Mucosa of descending colon (tissue), 3 donors: ENCODE measurements at regions not wholly inside any gene's neighbourhood (a gene's known extent, or its start where the extent isn't known, plus 50 kb on each side); places are given as distances from the start of the nearest gene placed in this dataset.

Experiments used
- ATAC-seq: fragments of 200-7000 bp; cut with Tn5 transposase; one replicate; pipeline ENCODE4 v1.9.1; 2020; ENCODE audit warnings: mild to moderate bottlenecking, moderate library complexity
- DNase-seq, 3 donors: peaks; one replicate each; pipeline ENCODE4 v3.0.0-alpha.2; 2020
- H3K36me3 ChIP-seq: fragments of 200-600 bp; one replicate; pipeline ENCODE4 v1.8.0; 2021; ENCODE audit warnings: low read depth, mild to moderate bottlenecking
- H3K4me1 ChIP-seq: fragments of 200-600 bp; one replicate; pipeline ENCODE4 v1.8.0; 2021; ENCODE audit warnings: low read depth, mild to moderate bottlenecking
- H3K4me3 ChIP-seq: fragments of 200-600 bp; one replicate; pipeline ENCODE4 v1.8.0; 2021; ENCODE audit warnings: mild to moderate bottlenecking
- H3K9me3 ChIP-seq: fragments of 200-600 bp; one replicate; pipeline ENCODE4 v1.8.0; 2021; ENCODE audit warnings: mild to moderate bottlenecking
- intact Hi-C, 2 donors: fragments of 100-400 bp; cut with DNase I in 1 of 2; cut with micrococcal nuclease in 1 of 2; formaldehyde crosslinking; loops; one replicate each; pipeline versions ENCODE4 v1.11.0 to v1.11.1; 2022; cut with DNase I, micrococcal nuclease
- TF ChIP-seq, protein P1 (sequence below): fragments of 200-600 bp; IDR thresholded peaks from one replicate; pipeline ENCODE4 v1.8.0; 2022; ENCODE audit warnings: antibody characterized with exemption, mild to moderate bottlenecking
- donor health status: DM: no; HTN: no; CAD: no; lungs with moderate emphysema.
- donor health status: DM: no; HTN: no; CAD: no.
- donor health status: DM: no; HTN: yes; CAD: no.

DNA sequence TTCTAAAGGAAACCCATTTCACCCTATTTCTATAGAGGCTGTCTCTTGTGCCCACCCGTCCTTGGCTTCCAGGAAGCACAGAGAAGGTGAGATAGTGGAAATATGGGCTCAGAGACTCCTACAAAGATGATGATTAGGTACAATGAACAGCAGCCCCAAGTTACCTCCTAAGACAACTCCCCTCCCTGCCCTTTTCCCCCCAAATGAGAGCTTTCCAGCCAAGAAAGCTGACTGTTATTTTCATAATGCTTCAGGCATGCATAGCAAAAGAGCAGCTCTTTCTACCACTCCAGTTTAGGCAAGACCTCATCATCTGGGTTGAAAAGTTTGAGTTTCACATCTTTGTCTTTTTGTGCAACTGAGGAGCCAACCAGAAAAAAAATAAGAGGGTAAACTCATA, 248.8 kb upstream of the ADAMTS9 start:
- DNase-seq (no peak), ATAC-seq (no peak)
- H3K4me3 ChIP-seq, result no peak overlapping the region
- H3K36me3 ChIP-seq, result no peaks in the 10 kb centered on the region
- H3K4me1 ChIP-seq, result no peaks in the 10 kb centered on the region
- H3K9me3 ChIP-seq, result peaks cover 12% of the 10 kb centered on the region
- intact Hi-C loops, result no loop called here
- TF ChIP-seq, protein P1, sequence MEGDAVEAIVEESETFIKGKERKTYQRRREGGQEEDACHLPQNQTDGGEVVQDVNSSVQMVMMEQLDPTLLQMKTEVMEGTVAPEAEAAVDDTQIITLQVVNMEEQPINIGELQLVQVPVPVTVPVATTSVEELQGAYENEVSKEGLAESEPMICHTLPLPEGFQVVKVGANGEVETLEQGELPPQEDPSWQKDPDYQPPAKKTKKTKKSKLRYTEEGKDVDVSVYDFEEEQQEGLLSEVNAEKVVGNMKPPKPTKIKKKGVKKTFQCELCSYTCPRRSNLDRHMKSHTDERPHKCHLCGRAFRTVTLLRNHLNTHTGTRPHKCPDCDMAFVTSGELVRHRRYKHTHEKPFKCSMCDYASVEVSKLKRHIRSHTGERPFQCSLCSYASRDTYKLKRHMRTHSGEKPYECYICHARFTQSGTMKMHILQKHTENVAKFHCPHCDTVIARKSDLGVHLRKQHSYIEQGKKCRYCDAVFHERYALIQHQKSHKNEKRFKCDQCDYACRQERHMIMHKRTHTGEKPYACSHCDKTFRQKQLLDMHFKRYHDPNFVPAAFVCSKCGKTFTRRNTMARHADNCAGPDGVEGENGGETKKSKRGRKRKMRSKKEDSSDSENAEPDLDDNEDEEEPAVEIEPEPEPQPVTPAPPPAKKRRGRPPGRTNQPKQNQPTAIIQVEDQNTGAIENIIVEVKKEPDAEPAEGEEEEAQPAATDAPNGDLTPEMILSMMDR, result no peak

DNA sequence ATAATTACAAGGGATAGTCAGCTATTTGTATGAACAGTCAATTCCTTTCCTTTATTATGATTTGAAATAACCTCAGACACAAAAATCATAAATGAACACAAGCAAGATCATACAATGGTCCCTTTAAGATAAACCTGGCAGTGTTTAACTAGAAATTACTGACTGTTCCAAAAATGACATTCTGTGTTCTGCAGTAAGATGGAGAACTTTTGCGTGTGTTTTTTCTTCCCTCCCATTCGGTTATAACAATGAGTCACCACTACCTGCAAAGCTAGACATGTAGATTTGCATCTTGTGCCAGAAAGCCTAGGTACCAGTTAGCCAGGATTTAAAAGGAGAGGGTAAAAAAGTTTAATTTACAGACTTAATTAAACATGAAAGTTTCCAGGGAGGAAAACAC, 248.2 kb upstream of the ADAMTS9 start:
- ATAC-seq (no peak), DNase-seq (no peak)
- peaks cover 12% of the 10 kb centered on the region for H3K9me3 ChIP-seq
- H3K4me3 ChIP-seq, result no peak overlapping the region
- intact Hi-C loops, result no loop called here
- TF ChIP-seq, protein P1, result no peak
- no peaks in the 10 kb centered on the region for H3K4me1 ChIP-seq
- no peaks in the 10 kb centered on the region for H3K36me3 ChIP-seq

DNA sequence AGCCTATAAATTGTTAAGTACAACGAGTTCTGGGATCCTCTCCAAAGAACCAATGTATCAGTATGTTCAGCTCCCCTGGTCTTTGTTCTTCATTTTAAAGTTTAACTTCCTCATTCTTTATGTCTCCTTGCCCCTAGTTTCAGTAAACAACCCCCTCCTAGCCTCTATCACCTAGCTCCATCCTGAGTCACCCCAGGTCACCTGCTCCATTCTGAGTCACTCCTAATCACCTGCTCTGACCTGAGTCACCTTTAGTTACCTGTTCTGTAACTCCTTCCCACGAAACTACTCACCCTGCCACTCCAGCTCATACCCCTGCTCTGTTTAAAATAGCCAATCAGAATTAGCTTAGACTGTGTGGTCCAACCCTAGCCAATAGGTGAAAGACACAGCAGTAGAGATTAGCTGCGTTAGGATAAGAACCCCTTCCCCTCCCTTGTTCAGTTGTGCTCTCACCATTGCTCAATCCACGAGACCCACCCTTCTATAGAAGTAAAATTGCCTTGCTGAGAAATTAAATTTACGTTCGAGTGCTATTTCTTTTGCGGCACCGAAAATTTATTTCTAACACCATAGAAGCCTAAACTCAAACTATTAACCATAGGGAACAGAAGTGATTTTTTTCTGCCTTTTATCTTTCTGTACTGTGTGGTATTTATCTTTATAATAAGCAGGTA, 245.0 kb upstream of the ADAMTS9 start:
- Histone ChIP-seq H3K36me3 (no peaks in the 10 kb centered on the region), H3K4me3 (no peak overlapping the region), H3K4me1 (no peaks in the 10 kb centered on the region), H3K9me3 (peaks cover 12% of the 10 kb centered on the region)
- no peak for DNase-seq
- ATAC-seq, result peak; percentile 50
- TF ChIP-seq, protein P1, result no peak
- intact Hi-C loops, result no loop called here

DNA sequence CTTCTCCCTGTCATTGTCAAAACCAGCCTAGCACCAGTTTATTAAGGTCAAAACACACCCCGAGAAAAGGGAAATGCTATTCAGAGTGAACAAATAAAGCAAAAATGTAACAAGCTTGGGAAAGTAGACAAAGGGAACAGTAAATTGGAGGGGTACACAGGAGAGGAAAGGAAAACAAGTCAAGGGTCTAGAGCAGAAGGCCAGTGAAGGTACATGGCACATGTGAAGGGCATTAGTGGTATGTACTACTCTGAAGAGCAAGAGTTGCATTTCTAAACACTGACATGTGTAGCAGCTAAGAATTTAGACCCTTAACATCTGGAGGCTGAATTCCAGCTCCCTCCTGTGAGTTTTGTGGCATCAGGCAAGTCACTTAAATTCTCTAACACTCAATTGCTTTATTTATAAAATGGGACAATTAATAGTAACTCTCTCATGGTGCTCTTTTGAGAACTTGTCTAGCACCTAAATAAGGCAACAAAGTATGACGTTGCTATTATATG, 244.3 kb upstream of the ADAMTS9 start:
- peaks cover 12% of the 10 kb centered on the region for H3K9me3 ChIP-seq
- no peak overlapping the region for H3K4me3 ChIP-seq
- TF ChIP-seq, protein P1, result no peak
- no peaks in the 10 kb centered on the region for H3K4me1 ChIP-seq
- DNase-seq (no peak), ATAC-seq (no peak)
- H3K36me3 ChIP-seq, result no peaks in the 10 kb centered on the region
- intact Hi-C loops, result no loop called here

DNA sequence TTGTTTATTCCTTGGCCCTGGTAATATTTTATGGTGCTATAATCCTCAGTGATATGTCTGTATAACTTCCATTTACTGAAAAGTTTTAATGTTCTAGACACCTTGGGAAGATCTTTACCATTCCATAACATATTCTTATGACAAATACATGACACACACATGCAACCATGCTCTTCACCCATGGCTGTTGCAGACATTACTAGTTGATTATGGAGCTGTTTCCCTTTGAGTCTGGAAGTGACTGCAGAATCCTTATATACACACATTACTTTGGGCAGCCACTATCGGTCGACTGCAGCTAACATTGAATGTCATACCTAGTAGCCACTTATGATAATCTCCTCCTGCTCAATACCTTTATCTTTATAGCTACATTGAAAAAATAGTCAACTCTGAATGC, 243.1 kb upstream of the ADAMTS9 start:
- Histone ChIP-seq H3K9me3 (peaks cover 12% of the 10 kb centered on the region), H3K4me1 (no peaks in the 10 kb centered on the region), H3K36me3 (no peaks in the 10 kb centered on the region), H3K4me3 (no peak overlapping the region)
- intact Hi-C loops, result no loop called here
- no peak for ATAC-seq
- TF ChIP-seq, protein P1, result no peak
- no peak for DNase-seq
